ENCODE measurements at regions not wholly inside any gene's neighbourhood (a gene's known extent, or its start where the extent isn't known, plus 50 kb on each side); places are given as distances from the start of the nearest gene placed in this dataset.

DNA sequence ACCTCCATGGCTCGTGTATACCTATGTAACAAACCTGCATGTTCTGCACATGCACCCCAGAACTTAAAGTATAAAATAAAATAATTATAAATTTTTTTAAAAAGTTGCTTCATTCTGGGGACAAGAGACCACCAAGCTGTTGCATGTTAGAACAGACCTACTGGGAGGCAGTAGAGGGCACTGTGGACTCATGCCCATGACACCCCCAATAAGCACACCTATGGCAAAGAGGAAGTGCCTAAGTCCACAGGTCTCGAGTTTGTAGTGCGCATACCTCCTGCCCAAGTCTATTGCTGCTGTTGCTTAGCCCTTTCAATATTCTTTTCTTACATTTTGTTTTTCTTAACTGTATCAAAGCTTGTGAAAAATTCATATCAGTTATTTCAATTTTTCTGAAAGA lies 267.9 kb upstream of the THBS1 start:
- TF ChIP-seq CTCF (IDR thresholded peaks at IDR 0.05 in 4 of 5, conservative IDR thresholded peaks at IDR 0.05 in 1 of 5) (no peak), POLR2A (IDR thresholded peaks at IDR 0.05) (no peak)
